Bronchial epithelial cell (primary cell): ENCODE measurements at regions not wholly inside any gene's neighbourhood (a gene's known extent, or its start where the extent isn't known, plus 50 kb on each side); places are given as distances from the start of the nearest gene placed in this dataset.

Source experiments
- DNase-seq: peaks from one replicate; pipeline ENCODE4 v3.0.0-alpha.2; 2010; ENCODE audit warnings: low read depth
- FAIRE-seq: peaks from 2 replicates; lab custom pipeline; 2011; peaks lifted over from hg19 to GRCh38; lab: Jason Lieb, UNC
- H3K27me3 ChIP-seq: 2 replicates; pipeline ENCODE4 v1.5.1; 2011; ENCODE audit warnings: low read length; ENCODE audit not compliant: control insufficient read depth, insufficient read depth
- H3K36me3 ChIP-seq: 2 replicates; pipeline ENCODE4 v1.5.1; 2011; ENCODE audit warnings: low read length; ENCODE audit not compliant: control insufficient read depth, insufficient read depth
- H3K4me3 ChIP-seq: 2 replicates; pipeline ENCODE4 v1.5.1; 2011; ENCODE audit warnings: mild to moderate bottlenecking, low read depth, low read length, control low read depth
- TF ChIP-seq, protein P1 (sequence below): IDR thresholded peaks from 2 replicates; pipeline ENCODE4 v1.5.1; 2011; ENCODE audit warnings: mild to moderate bottlenecking, moderate library complexity, low read length, control low read depth, inconsistent platforms; ENCODE audit not compliant: insufficient read depth, severe bottlenecking

DNA sequence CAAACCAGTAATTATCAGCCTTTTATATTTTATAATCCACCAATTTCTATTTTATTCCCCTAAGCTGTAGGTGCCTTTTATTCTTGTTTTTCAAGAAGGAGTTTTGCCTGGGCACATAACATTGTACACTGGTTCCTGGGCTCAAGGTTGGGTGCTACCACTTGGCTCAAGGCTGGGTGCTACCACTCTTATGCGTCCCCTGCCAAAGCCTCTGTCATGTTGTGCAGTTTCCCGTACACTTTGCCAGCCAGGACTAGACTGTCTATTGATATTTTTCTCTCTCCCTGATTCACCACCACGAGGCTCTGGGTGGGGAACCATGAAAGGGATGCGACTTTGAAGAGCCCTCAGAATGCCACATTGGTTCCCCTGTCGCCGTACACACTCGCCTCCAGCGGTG, 52.5 kb upstream of the VASH1 start:
- DNase-seq: no peak
- Histone ChIP-seq H3K36me3 (no peaks in the 10 kb centered on the region), H3K27me3 (no peaks in the 10 kb centered on the region), H3K4me3 (no peak overlapping the region)
- TF ChIP-seq, protein P1, sequence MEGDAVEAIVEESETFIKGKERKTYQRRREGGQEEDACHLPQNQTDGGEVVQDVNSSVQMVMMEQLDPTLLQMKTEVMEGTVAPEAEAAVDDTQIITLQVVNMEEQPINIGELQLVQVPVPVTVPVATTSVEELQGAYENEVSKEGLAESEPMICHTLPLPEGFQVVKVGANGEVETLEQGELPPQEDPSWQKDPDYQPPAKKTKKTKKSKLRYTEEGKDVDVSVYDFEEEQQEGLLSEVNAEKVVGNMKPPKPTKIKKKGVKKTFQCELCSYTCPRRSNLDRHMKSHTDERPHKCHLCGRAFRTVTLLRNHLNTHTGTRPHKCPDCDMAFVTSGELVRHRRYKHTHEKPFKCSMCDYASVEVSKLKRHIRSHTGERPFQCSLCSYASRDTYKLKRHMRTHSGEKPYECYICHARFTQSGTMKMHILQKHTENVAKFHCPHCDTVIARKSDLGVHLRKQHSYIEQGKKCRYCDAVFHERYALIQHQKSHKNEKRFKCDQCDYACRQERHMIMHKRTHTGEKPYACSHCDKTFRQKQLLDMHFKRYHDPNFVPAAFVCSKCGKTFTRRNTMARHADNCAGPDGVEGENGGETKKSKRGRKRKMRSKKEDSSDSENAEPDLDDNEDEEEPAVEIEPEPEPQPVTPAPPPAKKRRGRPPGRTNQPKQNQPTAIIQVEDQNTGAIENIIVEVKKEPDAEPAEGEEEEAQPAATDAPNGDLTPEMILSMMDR: no peak
- no peak for FAIRE-seq

- TF ChIP-seq, protein P1: peak; percentile 73
- DNase-seq: peak; percentile 47
- no peaks in the 10 kb centered on the region for H3K36me3 ChIP-seq
- no peak overlapping the region for H3K4me3 ChIP-seq
- H3K27me3 ChIP-seq: no peaks in the 10 kb centered on the region
- no peak for FAIRE-seq
Observed at GRCh38 chr14:76710056-76711010, 50.9 kb upstream of the VASH1 start.
